IMR-90 (cell line): ENCODE measurements at regions not wholly inside any gene's neighbourhood (a gene's known extent, or its start where the extent isn't known, plus 50 kb on each side); places are given as distances from the start of the nearest gene placed in this dataset.

Experiments used
- ATAC-seq: fragments of 200-7000 bp; cut with Tn5 transposase; 2 replicates; pipeline ENCODE4 v1.9.1; 2020; ENCODE audit warnings: low read depth, mild to moderate bottlenecking, moderate library complexity
- BruUV-seq: library from RNA; stranded (reverse); fragments of 400-500 nt; replicated peaks from 2 replicates; lab custom pipeline; 2021; lab: Mats Ljungman, UMichigan
- CTCF ChIA-PET: fragments of 300-600 bp; formaldehyde crosslinking; extraction: SDS; loops from one replicate; lab custom pipeline; 2021; ENCODE audit warnings: antibody characterized with exemption; lab: Yijun Ruan, JAX
- POLR2A ChIA-PET: fragments of 300-600 bp; sonication (Branson Sonifier 250); formaldehyde crosslinking; loops from one replicate; lab custom pipeline; 2022; ENCODE audit warnings: antibody characterized with exemption; ENCODE audit not compliant: unreplicated experiment; lab: Charles Lee
- DNase-seq: peaks from one replicate; pipeline ENCODE4 v3.0.0; 2013
- H2AFZ ChIP-seq: replicated peaks from 2 replicates; pipeline ENCODE3; 2013; ENCODE audit warnings: low read length, mild to moderate bottlenecking; ENCODE audit not compliant: poor library complexity
- H2AK5ac ChIP-seq: 2 replicates; pipeline ENCODE4 v1.6.1; 2013; ENCODE audit warnings: low read depth, low read length, inconsistent platforms
- H2AK9ac ChIP-seq: replicated peaks from 2 replicates; pipeline ENCODE3; 2013; ENCODE audit warnings: mild to moderate bottlenecking, low read depth, low read length, moderate library complexity; ENCODE audit not compliant: poor library complexity
- H2BK120ac ChIP-seq: 2 replicates; pipeline ENCODE4 v1.6.1; 2013; ENCODE audit warnings: low read depth, low read length, inconsistent platforms
- H2BK15ac ChIP-seq: 3 replicates; pipeline ENCODE4 v1.6.1; 2013; ENCODE audit warnings: low read depth, low read length, inconsistent platforms
- H2BK20ac ChIP-seq: 2 replicates; pipeline ENCODE4 v1.6.1; 2013; ENCODE audit warnings: low read depth, mild to moderate bottlenecking, inconsistent platforms, low read length, moderate library complexity
- H2BK5ac ChIP-seq: 2 replicates; pipeline ENCODE4 v1.6.1; 2013; ENCODE audit warnings: mild to moderate bottlenecking, low read depth, low read length, inconsistent platforms; ENCODE audit not compliant: poor library complexity, severe bottlenecking
- H3K14ac ChIP-seq: replicated peaks from 2 replicates; pipeline ENCODE4 v1.6.1; 2013; ENCODE audit warnings: low read depth, low read length, inconsistent platforms
- H3K18ac ChIP-seq: 2 replicates; pipeline ENCODE4 v1.6.1; 2013; ENCODE audit warnings: low read depth, low read length, control low read depth
- H3K23ac ChIP-seq: 2 replicates; pipeline ENCODE4 v1.6.1; 2013; ENCODE audit warnings: low read depth, low read length, inconsistent platforms
- H3K27ac ChIP-seq: 2 replicates; pipeline ENCODE4 v1.5.1; 2013; ENCODE audit warnings: mild to moderate bottlenecking, control low read depth, low read length; ENCODE audit not compliant: insufficient read depth
- H3K27me3 ChIP-seq: 2 replicates; pipeline ENCODE4 v1.6.1; 2013; ENCODE audit warnings: low read length; ENCODE audit not compliant: control insufficient read depth, insufficient read depth
- H3K36me3 ChIP-seq: 2 replicates; pipeline ENCODE4 v1.6.1; 2013; ENCODE audit warnings: low read length, mixed read lengths; ENCODE audit not compliant: control insufficient read depth, insufficient read depth
- H3K4ac ChIP-seq: 2 replicates; pipeline ENCODE4 v1.6.1; 2013; ENCODE audit warnings: low read depth, low read length, inconsistent platforms
- H3K4me1 ChIP-seq: 2 replicates; pipeline ENCODE4 v1.6.1; 2013; ENCODE audit warnings: low read length, mixed read lengths; ENCODE audit not compliant: control insufficient read depth, insufficient read depth
- H3K4me2 ChIP-seq: 2 replicates; pipeline ENCODE4 v1.6.1; 2013; ENCODE audit warnings: low read depth, mild to moderate bottlenecking, control low read depth, low read length, moderate library complexity
- H3K4me3 ChIP-seq: 2 replicates; pipeline ENCODE4 v1.5.1; 2013; ENCODE audit warnings: low read depth, mild to moderate bottlenecking, control low read depth, low read length, moderate library complexity; ENCODE audit not compliant: insufficient read depth
- H3K56ac ChIP-seq: 2 replicates; pipeline ENCODE4 v1.6.1; 2013; ENCODE audit warnings: low read length, inconsistent platforms; ENCODE audit not compliant: insufficient read depth; ENCODE audit errors: extremely low read depth
- H3K79me1 ChIP-seq, 2 experiments: 2 replicates each; pipeline ENCODE4 v1.6.1; 2013; ENCODE audit warnings: low read length in 2 of 2, inconsistent platforms in 1 of 2, low read depth in 1 of 2
- H3K9ac ChIP-seq: 2 replicates; pipeline ENCODE4 v1.6.1; 2013; ENCODE audit warnings: low read depth, low read length, control low read depth
- H3K9me1 ChIP-seq: 2 replicates; pipeline ENCODE4 v1.6.1; 2013; ENCODE audit warnings: low read length, inconsistent platforms; ENCODE audit not compliant: insufficient read depth
- H3K9me3 ChIP-seq: 2 replicates; pipeline ENCODE4 v1.6.1; 2013; ENCODE audit warnings: low read length; ENCODE audit not compliant: control insufficient read depth, insufficient read depth
- H4K20me1 ChIP-seq: 2 replicates; pipeline ENCODE4 v1.6.1; 2013; ENCODE audit warnings: low read length, inconsistent platforms; ENCODE audit not compliant: insufficient read depth
- H4K5ac ChIP-seq: 2 replicates; pipeline ENCODE4 v1.6.1; 2013; ENCODE audit warnings: mild to moderate bottlenecking, low read depth, low read length, control low read depth
- H4K8ac ChIP-seq, 2 experiments: 2 replicates each; pipeline ENCODE4 v1.6.1; 2013; ENCODE audit warnings: low read depth in 2 of 2, low read length in 2 of 2, control low read depth in 1 of 2, inconsistent platforms in 1 of 2
- H4K91ac ChIP-seq: 2 replicates; pipeline ENCODE4 v1.6.1; 2013; ENCODE audit warnings: low read depth, low read length, inconsistent platforms; ENCODE audit not compliant: insufficient read depth
- BHLHE40 ChIP-seq: fragments of 150-350 bp; IDR thresholded peaks from 2 replicates; pipeline ENCODE4 v1.6.1; 2016; ENCODE audit warnings: mild to moderate bottlenecking, low read depth, low read length
- CEBPB ChIP-seq: IDR thresholded peaks from 2 replicates; pipeline ENCODE4 v1.6.1; 2012; ENCODE audit warnings: low read depth, low read length, improper control_type of control experiment
- CHD1 ChIP-seq: IDR thresholded peaks from 2 replicates; pipeline ENCODE4 v1.6.1; 2012; ENCODE audit warnings: low read depth, low read length, improper control_type of control experiment
- CTCF ChIP-seq: conservative IDR thresholded peaks from 2 replicates; pipeline ENCODE4 v1.5.1; 2012; ENCODE audit warnings: mild to moderate bottlenecking, low read depth, low read length, improper control_type of control experiment
- ELK1 ChIP-seq: fragments of 150-350 bp; IDR thresholded peaks from 2 replicates; pipeline ENCODE4 v1.6.1; 2016; ENCODE audit warnings: low read depth, mild to moderate bottlenecking, low read length, moderate library complexity, borderline replicate concordance
- FOS ChIP-seq: fragments of 150-350 bp; IDR thresholded peaks from 2 replicates; pipeline ENCODE4 v1.6.1; 2016; ENCODE audit warnings: low read depth, low read length
- MAFK ChIP-seq: IDR thresholded peaks from 2 replicates; pipeline ENCODE4 v1.6.1; 2012; ENCODE audit warnings: low read depth, low read length, improper control_type of control experiment
- MAZ ChIP-seq: IDR thresholded peaks from 2 replicates; pipeline ENCODE4 v1.6.1; 2012; ENCODE audit warnings: low read depth, mild to moderate bottlenecking, low read length, improper control_type of control experiment, moderate library complexity, borderline replicate concordance
- MXI1 ChIP-seq: IDR thresholded peaks from 2 replicates; pipeline ENCODE4 v1.6.1; 2012; ENCODE audit warnings: low read depth, mild to moderate bottlenecking, low read length, moderate library complexity, borderline replicate concordance
- NFE2L2 ChIP-seq: fragments of 150-350 bp; IDR thresholded peaks from 2 replicates; pipeline ENCODE4 v1.6.1; 2016; ENCODE audit warnings: low read depth, mild to moderate bottlenecking, low read length
- POLR2A ChIP-seq: IDR thresholded peaks from 2 replicates; pipeline ENCODE4 v1.6.1; 2012; ENCODE audit warnings: mild to moderate bottlenecking, low read depth, low read length
- RAD21 ChIP-seq: IDR thresholded peaks from 2 replicates; pipeline ENCODE4 v1.6.1; 2012; ENCODE audit warnings: low read length, improper control_type of control experiment
- RCOR1 ChIP-seq: IDR thresholded peaks from 2 replicates; pipeline ENCODE4 v1.6.1; 2012; ENCODE audit warnings: mild to moderate bottlenecking, low read length, improper control_type of control experiment; ENCODE audit not compliant: insufficient replicate concordance
- RFX5 ChIP-seq: IDR thresholded peaks from 2 replicates; pipeline ENCODE4 v1.8.0; 2012; ENCODE audit warnings: low read depth, mild to moderate bottlenecking, low read length, moderate library complexity
- SMC3 ChIP-seq: fragments of 150-350 bp; IDR thresholded peaks from 2 replicates; pipeline ENCODE4 v1.6.1; 2016; ENCODE audit warnings: low read depth, mild to moderate bottlenecking, antibody characterized with exemption, low read length, moderate library complexity
- USF2 ChIP-seq: fragments of 150-350 bp; IDR thresholded peaks from 2 replicates; pipeline ENCODE4 v1.6.1; 2017; ENCODE audit warnings: mild to moderate bottlenecking, antibody characterized with exemption, low read length, low read depth
- WGBS, 2 experiments: methylation state at CpG; one replicate each; pipeline versions ENCODE4 v1.1.5 to v1.1.7; 2013; ENCODE audit warnings: missing lambda C conversion rate in 2 of 2; ENCODE audit not compliant: insufficient read length in 1 of 2; ENCODE audit errors: extremely low coverage in 2 of 2; 5-methylcytosine and 5-hydroxymethylcytosine counted together
- dilution Hi-C: fragments of 300-500 bp; cut with HindIII; formaldehyde crosslinking; loops from one replicate; pipeline ENCODE4 v1.14.3; 2018; ENCODE audit warnings: low sequenced_read_pairs; ENCODE audit not compliant: unreplicated experiment
- in situ Hi-C: fragments of 300-500 bp; cut with MboI; formaldehyde crosslinking; loops from 3 replicates; pipeline ENCODE4 v1.14.3; 2019; ENCODE audit warnings: low sequenced_read_pairs, inconsistent platforms, mixed read lengths
- intact Hi-C: fragments of 100-400 bp; cut with micrococcal nuclease; formaldehyde crosslinking; loops from 2 replicates; pipeline ENCODE4 v1.10.0; 2022

- in situ Hi-C loops (no loop called here), intact Hi-C loops (no loop called here), dilution Hi-C loops (no loop called here)
- Histone ChIP-seq H4K5ac (no peak overlapping the region), H2BK15ac (no peak overlapping the region), H2AFZ (no peak overlapping the region), H2BK5ac (no peak overlapping the region), H3K9me3 (no peaks in the 10 kb centered on the region; the same call in 1 of the 2 replicates), H3K79me1 (no peaks in the 10 kb centered on the region), H3K27me3 (no peaks in the 10 kb centered on the region), H2AK9ac (no peak overlapping the region), H3K18ac (no peak overlapping the region), H3K36me3 (no peaks in the 10 kb centered on the region), H3K4ac (no peak overlapping the region), H4K8ac (no peak overlapping the region), H3K4me1 (no peaks in the 10 kb centered on the region), H2AK5ac (no peak overlapping the region), H2BK20ac (no peak overlapping the region), H3K56ac (no peak overlapping the region), H3K9me1 (no peaks in the 10 kb centered on the region), H3K23ac (no peak overlapping the region), H2BK120ac (no peak overlapping the region), H3K4me2 (no peak overlapping the region), H4K91ac (no peak overlapping the region), H3K9ac (no peak overlapping the region), H3K27ac (no peak overlapping the region), H3K14ac (no peak overlapping the region), H3K4me3 (no peak overlapping the region), H4K20me1 (no peaks in the 10 kb centered on the region)
- ChIA-PET POLR2A (no interaction called here), CTCF (interaction anchor here (0.6 kb wide), 2 partner anchors 28 to 1060 kb away, joined by 3 read pairs; no protein-coding TSS in a partner anchor)
- BruUV-seq = no TSS peak
- no peak for ATAC-seq
- no peak for TF ChIP-seq NFE2L2
- TF ChIP-seq CEBPB = no peak
- TF ChIP-seq RAD21 = no peak
- TF ChIP-seq MAZ = no peak
- TF ChIP-seq RCOR1 = no peak
- no peak for TF ChIP-seq USF2
- no peak for TF ChIP-seq CHD1
- TF ChIP-seq ELK1 = no peak
- no peak for TF ChIP-seq MAFK
- TF ChIP-seq POLR2A = no peak
- no peak for TF ChIP-seq FOS
- no peak for TF ChIP-seq MXI1
- no peak for TF ChIP-seq RFX5
- no peak for TF ChIP-seq SMC3
- TF ChIP-seq BHLHE40 = no peak
- no peak for TF ChIP-seq CTCF
- DNase-seq = no peak
- WGBS, 2 experiments = no CpG with 5 or more reads among the region's 6 CpGs
Measured at GRCh38 chr2:128835974-128836373, 517.3 kb upstream of the HS6ST1 start.
